NOMO-1 treated with dmso at 0.1 percent for 144 hours (cell line): ENCODE measurements at regions not wholly inside any gene's neighbourhood (a gene's known extent, or its start where the extent isn't known, plus 50 kb on each side); places are given as distances from the start of the nearest gene placed in this dataset.
A peak's percentile ranks its signal among the peaks of the same experiment; 100 is the strongest.

Experiments used
- DNase-seq: peaks from one replicate; lab custom pipeline; 2025; ENCODE audit not compliant: unreplicated experiment; lab: John Stamatoyannopoulos, UW

GRCh38 chr6:166106076-166106686 is 61.5 kb downstream of the TBXT start:
- DNase-seq = peak; percentile 43

GRCh38 chr6:166105341-166106075 is 62.1 kb downstream of the TBXT start:
- DNase-seq = no peak

GRCh38 chr6:166104872-166105271 is 62.8 kb downstream of the TBXT start:
- DNase-seq = no peak

- DNase-seq = no peak
Observed at GRCh38 chr6:166104107-166104506, 63.5 kb downstream of the TBXT start.

- no peak for DNase-seq
Observed at GRCh38 chr6:166101819-166102419, 65.7 kb downstream of the TBXT start.

DNA sequence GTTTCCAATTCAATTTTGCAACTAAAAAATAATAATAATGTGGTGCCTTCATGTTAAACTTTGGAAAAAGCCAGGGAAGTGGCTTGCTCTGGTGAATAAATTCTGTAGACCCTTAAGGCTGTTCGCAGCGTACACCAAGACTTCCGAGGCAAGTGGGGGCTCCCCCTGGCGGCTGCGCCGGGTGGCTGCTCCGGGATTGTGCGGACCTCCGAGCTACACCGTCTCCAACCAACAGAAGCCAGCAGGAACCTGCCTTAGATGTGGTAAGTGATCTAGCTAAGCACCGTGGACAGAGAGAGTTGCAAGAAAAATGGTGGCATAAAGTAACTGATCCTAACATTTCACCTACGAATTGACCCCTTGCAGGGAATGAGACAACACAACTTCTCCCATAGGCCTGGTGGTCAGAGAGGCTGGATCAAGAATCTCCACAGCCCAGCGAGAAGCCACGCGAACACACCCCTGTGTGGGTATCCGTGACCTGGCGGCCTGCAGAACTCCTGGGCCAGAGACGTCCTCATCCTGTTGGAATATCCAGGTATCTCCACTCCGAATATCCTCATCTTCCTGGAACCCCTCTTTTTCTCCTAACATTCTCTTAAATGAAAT is 69.6 kb downstream of the TBXT start:
- no peak for DNase-seq

GRCh38 chr6:166087852-166088251 is 79.8 kb downstream of the TBXT start:
- DNase-seq = no peak

GRCh38 chr6:166087246-166087645 is 80.4 kb downstream of the TBXT start:
- DNase-seq = no peak

GRCh38 chr6:166085500-166085899 is 82.2 kb downstream of the TBXT start:
- no peak for DNase-seq

DNA sequence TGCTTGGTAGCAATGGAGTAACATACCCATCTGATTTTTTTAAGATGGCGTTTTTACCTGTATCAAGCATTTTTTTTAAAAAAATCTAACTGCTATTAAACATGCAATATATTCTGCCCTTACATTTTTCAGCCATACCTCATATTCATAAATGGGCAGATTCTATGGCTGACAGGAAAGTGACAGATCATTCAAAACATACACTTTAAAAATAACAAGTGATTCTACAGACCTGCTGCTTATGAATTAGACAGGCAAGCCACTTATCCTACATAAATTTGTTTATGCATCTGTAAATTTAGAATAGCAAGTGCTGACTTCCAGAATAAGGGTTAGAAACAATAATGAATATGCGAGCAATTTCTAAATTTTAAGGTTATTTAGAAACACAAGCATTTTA is 82.7 kb downstream of the TBXT start:
- DNase-seq = no peak

GRCh38 chr6:166079841-166080240 is 87.8 kb downstream of the TBXT start:
- no peak for DNase-seq

- DNase-seq = no peak
Observed at GRCh38 chr6:166078294-166078693, 89.4 kb downstream of the TBXT start.

- DNase-seq = no peak
Observed at GRCh38 chr6:166076625-166077024, 91.0 kb downstream of the TBXT start.

DNA sequence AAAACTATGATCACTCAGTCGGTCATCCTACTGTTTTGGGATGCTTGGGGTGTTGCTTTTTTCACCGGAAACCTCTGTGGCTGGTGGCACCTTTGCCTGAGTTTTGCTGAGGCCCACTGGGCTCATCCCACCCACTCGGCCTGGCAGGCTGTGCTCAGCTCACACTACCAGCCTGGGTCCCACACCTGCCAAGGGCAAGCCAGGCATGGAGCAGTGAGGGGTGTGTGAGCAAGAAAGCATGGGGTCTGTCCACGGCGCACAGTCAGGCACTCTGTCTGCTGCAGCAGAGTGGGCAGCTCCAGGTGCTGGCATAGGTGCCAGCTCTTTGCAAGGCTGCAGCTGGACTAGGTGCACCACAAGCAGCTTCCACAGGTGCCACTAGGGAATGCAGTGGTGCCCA is 91.7 kb downstream of the TBXT start:
- DNase-seq = no peak

DNA sequence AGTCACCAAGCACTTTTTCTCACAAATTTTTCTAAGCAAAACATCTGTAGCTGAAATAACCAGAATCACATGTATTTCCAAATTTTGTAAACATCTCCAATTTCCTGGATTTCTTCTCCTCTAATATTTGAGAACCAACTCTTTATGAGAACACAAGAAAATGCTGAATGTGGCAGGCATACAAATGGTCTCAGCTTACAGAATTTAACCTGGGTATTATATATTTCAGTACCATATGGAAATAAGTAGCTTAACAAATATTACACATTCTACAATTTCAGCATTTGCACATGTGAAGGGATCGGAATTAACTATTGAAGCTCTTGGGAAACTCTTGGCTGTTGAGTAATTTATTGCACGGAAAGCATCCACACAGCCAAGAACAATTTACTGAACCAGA is 92.5 kb downstream of the TBXT start:
- no peak for DNase-seq

DNA sequence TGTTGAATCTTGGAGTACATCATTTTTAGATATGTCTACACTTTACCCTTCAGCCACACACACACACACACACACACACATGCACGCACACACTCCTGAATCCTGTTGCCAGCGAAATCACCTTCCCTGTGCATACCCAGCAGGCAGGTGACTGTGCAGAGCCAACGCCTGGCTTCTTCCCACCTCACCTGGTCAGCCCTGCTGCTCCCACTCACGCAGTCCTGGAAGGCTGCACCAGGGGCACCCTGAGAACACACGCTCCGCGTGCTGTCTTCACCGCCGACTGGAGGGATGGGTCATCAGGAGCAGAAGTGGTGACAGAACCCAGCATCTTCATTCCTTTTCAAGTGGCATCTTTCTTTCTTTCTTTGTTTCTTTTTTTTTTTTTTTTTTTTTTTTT is 94.6 kb downstream of the TBXT start:
- no peak for DNase-seq

DNA sequence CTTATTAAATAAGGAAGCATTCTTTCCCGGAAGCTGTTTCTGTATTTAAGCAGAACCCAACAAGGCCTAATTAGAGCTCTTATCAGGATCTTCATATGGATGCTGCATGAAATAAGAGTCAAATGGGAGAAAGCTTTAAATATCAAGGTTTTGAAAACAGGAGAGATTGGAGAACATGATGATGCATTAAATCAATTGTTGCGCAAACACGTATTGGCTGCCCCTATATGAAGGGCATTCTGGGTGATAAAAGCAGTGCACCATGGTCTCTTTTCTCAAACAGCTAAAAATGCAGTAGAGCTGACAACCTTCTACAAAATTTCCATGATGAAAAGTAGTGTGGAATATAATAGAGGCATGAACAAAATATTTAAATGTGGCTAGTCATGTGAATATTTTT is 98.9 kb downstream of the TBXT start:
- DNase-seq = no peak

DNA sequence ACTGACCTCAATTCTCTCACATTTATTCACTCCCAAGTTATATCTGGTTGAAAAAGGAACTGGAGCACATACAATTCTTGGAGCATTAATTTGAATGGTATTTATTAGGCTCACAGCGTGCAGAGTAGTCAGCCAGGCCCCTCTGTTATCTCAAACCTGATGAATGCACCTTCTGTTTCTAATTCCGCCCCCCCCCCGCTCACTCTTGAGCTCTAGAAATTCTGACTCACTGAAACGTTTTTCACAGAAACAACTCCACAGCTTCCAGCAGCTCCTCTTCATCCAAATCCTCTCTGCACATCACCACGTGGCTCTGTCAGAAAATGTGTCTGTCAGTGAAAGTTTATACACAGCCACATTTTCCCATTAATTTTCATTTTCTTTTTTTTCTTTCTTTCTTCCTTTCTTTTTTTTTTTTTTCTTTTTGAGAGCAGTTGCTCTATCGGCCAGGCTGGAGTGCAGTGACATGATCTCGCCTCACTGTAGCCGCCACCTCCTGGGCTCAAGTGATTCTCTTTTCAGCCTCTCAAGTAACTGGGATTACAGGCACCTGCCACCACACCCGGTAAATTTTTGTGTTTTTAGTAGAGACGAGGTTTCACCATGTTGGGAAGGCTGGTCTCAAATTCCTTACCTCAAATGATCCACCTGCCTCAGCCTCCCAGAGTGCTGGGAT is 109.4 kb downstream of the TBXT start:
- no peak for DNase-seq

GRCh38 chr6:166057431-166057830 is 110.2 kb downstream of the TBXT start:
- no peak for DNase-seq

DNA sequence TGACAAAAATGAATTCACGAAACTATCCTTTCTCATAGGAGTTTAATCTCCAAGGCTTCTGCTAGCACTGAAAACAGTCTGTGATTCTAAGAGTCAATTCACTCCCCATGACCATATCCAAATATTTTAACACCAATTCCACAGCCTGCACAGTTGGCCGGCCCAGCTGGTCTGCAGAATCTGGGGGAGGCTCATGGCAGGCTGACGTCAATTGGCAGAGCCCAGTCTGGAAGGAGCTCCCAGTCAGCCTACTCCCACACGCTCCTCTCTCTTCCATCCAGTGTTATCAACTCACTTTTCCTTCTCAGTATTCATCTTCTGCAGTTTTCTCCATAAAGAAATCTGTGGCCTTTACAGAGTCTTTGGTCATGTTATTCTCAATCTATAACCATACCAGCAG is 111.0 kb downstream of the TBXT start:
- DNase-seq = no peak

DNA sequence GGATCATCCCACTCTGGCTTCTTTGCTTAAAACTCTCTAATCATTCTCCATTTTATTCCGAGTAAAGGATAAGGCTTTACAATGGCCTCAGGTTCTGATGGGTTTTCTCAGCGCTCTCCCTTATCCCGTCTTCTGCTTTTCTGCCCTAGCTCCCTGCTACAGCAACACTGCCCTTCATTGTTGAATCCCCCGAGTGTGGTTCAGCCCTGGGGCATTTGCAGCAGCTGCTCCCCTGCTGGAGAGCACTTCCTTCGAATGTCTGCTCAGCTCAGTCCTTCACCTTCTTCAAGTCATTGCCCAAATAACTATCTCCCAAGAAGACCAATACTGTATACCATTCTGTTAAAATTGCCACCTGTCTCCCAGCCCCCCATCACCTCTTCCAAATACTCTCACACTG is 111.8 kb downstream of the TBXT start:
- no peak for DNase-seq

- DNase-seq = no peak
Observed at GRCh38 chr6:166052837-166053236, 114.8 kb downstream of the TBXT start.
